ENCODE measurements at regions not wholly inside any gene's neighbourhood (a gene's known extent, or its start where the extent isn't known, plus 50 kb on each side); places are given as distances from the start of the nearest gene placed in this dataset.

DNA sequence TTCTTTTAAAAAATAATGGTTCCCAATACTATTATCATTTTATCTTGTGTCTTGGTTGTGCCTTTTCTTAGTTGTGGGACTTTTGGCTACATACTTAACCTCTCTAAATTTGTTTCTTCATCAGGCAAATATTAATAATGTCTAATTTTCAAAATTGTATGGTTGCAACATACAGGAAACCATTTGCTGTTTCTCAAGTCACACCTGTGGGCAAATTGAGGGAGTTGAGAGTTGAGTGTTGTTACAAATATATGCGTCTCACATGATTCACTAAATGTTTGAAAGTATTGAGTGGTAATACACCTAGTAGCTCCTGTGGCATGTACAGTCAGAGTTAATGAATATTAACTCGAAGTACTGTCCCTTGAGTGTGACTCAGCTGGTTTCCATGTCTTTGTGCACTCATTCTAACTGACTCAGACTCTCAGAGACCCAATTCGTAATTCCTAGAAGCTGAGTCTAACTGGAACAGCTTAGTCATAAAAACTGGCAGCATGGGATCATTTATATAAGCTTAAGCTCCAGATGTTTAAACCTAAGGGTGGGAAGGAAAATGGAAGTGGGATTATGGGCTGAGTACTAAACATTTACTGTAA is 802.4 kb downstream of the TRIML1 start:
- ATAC-seq (ENCODE audit: insufficient number of reproducible peaks, low FRiP score, low read depth) (peak; percentile 65), DNase-seq (ENCODE audit: low spot score) (no peak)
- Histone ChIP-seq H3K4me3 (no peak overlapping the region), H3K27me3 (replicated peaks; ENCODE audit: insufficient read depth) (no peaks in the 10 kb centered on the region), H3K9me3 (no peaks in the 10 kb centered on the region), H3K27ac (no peak overlapping the region), H3K36me3 (no peaks in the 10 kb centered on the region), H3K4me1 (ENCODE audit: control insufficient read depth in 1 of 2, low read depth in 2 of 2) (no peaks in the 10 kb centered on the region)
- TF ChIP-seq, protein P1, sequence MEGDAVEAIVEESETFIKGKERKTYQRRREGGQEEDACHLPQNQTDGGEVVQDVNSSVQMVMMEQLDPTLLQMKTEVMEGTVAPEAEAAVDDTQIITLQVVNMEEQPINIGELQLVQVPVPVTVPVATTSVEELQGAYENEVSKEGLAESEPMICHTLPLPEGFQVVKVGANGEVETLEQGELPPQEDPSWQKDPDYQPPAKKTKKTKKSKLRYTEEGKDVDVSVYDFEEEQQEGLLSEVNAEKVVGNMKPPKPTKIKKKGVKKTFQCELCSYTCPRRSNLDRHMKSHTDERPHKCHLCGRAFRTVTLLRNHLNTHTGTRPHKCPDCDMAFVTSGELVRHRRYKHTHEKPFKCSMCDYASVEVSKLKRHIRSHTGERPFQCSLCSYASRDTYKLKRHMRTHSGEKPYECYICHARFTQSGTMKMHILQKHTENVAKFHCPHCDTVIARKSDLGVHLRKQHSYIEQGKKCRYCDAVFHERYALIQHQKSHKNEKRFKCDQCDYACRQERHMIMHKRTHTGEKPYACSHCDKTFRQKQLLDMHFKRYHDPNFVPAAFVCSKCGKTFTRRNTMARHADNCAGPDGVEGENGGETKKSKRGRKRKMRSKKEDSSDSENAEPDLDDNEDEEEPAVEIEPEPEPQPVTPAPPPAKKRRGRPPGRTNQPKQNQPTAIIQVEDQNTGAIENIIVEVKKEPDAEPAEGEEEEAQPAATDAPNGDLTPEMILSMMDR (IDR thresholded peaks at IDR 0.05): no peak

DNA sequence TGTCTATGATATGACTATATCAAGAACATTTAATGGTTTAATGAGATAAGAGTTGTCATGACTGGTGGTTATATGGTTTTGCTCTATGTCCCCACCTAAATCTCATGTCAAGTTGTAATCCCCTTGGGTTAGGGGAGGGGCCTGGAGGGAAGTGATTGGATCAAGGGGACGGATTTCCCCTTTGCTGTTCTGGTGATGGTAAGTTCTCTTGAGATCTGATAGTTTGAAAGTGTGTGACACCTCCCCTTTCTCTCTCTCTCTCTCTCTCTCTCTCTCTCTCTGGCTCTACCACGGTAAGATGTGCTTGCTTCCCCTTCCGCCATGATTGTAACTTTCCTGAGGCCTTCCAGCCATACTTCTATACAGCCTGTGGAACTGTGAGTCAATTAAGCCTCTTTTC is 803.4 kb downstream of the TRIML1 start:
- Histone ChIP-seq H3K27ac (no peak overlapping the region), H3K4me1 (ENCODE audit: control insufficient read depth in 1 of 2, low read depth in 2 of 2) (no peaks in the 10 kb centered on the region), H3K27me3 (replicated peaks; ENCODE audit: insufficient read depth) (no peaks in the 10 kb centered on the region), H3K9me3 (no peaks in the 10 kb centered on the region), H3K36me3 (no peaks in the 10 kb centered on the region), H3K4me3 (no peak overlapping the region)
- TF ChIP-seq, protein P1 (IDR thresholded peaks at IDR 0.05): no peak
- no peak for ATAC-seq (ENCODE audit: insufficient number of reproducible peaks, low FRiP score, low read depth)
- DNase-seq (ENCODE audit: low spot score): no peak

DNA sequence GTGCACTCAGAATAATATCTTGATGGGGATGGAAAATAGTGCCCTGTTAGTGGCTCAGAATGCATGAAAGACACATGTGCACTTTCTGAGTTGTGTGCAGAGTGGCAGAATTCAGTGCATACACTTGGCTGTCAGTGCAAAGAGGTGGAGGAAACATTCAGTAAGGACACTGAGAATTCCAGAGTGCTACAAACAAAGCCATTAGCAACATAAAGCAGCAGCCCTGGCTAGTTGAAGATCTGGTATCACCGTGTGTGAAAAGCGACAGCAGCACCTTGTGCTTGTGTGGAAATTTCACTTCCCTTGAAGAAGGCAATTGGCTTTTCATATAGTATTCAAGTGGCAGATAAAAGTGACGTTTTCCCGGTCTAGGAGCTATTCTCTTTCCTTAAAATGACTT is 810.4 kb downstream of the TRIML1 start:
- no peak overlapping the region for H3K27ac ChIP-seq
- H3K27me3 ChIP-seq (replicated peaks; ENCODE audit: insufficient read depth): no peaks in the 10 kb centered on the region
- ATAC-seq (ENCODE audit: insufficient number of reproducible peaks, low FRiP score, low read depth): no peak
- H3K36me3 ChIP-seq: no peaks in the 10 kb centered on the region
- no peak overlapping the region for H3K4me3 ChIP-seq
- TF ChIP-seq, protein P1 (IDR thresholded peaks at IDR 0.05): no peak
- DNase-seq (ENCODE audit: low spot score): no peak
- no peaks in the 10 kb centered on the region for H3K9me3 ChIP-seq
- no peaks in the 10 kb centered on the region for H3K4me1 ChIP-seq (ENCODE audit: control insufficient read depth in 1 of 2, low read depth in 2 of 2)

DNA sequence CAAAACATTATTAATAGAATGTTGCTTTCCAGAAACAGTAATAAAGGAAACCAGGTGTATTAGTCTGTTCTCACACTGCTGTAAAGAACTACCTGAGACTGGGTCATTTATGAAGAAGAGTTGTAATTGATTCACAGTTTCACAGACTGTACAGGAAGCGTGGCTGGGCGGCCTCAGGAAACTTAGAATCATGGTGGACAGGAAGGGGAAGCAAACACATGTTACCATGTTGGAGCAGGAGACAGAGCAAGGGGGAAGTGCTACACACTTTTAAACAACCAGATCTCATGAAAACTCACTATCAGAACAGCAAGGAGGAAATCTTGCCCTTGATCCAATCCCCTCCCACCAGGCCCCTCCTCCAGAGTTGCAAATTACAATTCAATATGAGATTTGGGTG is 815.8 kb downstream of the TRIML1 start:
- TF ChIP-seq, protein P1 (IDR thresholded peaks at IDR 0.05): no peak
- no peaks in the 10 kb centered on the region for H3K36me3 ChIP-seq
- no peaks in the 10 kb centered on the region for H3K9me3 ChIP-seq
- DNase-seq (ENCODE audit: low spot score): no peak
- H3K27me3 ChIP-seq (replicated peaks; ENCODE audit: insufficient read depth): no peaks in the 10 kb centered on the region
- H3K4me3 ChIP-seq: no peak overlapping the region
- ATAC-seq (ENCODE audit: insufficient number of reproducible peaks, low FRiP score, low read depth): no peak
- no peak overlapping the region for H3K27ac ChIP-seq
- no peaks in the 10 kb centered on the region for H3K4me1 ChIP-seq (ENCODE audit: control insufficient read depth in 1 of 2, low read depth in 2 of 2)

DNA sequence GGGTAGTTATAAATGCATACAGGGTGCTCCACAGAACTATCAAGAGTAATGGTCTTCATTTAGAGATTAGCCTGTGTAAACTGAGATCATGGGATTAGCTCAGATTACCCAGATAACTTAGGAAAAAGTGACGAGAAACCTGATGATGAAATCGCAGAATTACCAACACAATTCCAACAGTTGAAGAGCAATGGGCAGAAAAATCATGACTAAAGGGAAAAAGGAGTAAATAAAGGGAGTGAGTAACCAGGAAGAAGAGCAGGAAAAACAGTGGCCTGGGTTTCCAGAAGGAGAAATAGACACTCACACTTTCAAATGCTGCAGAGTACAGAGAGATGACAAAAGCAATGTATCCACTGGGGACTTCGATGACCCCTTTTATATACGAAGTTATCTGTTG is 817.3 kb downstream of the TRIML1 start:
- H3K36me3 ChIP-seq: no peaks in the 10 kb centered on the region
- TF ChIP-seq, protein P1 (IDR thresholded peaks at IDR 0.05): no peak
- no peak for ATAC-seq (ENCODE audit: insufficient number of reproducible peaks, low FRiP score, low read depth)
- no peak for DNase-seq (ENCODE audit: low spot score)
- H3K9me3 ChIP-seq: no peaks in the 10 kb centered on the region
- H3K27ac ChIP-seq: no peak overlapping the region
- no peaks in the 10 kb centered on the region for H3K4me1 ChIP-seq (ENCODE audit: control insufficient read depth in 1 of 2, low read depth in 2 of 2)
- H3K27me3 ChIP-seq (replicated peaks; ENCODE audit: insufficient read depth): no peaks in the 10 kb centered on the region
- no peak overlapping the region for H3K4me3 ChIP-seq
